ENCODE measurements at regions not wholly inside any gene's neighbourhood (a gene's known extent, or its start where the extent isn't known, plus 50 kb on each side); places are given as distances from the start of the nearest gene placed in this dataset.

DNA sequence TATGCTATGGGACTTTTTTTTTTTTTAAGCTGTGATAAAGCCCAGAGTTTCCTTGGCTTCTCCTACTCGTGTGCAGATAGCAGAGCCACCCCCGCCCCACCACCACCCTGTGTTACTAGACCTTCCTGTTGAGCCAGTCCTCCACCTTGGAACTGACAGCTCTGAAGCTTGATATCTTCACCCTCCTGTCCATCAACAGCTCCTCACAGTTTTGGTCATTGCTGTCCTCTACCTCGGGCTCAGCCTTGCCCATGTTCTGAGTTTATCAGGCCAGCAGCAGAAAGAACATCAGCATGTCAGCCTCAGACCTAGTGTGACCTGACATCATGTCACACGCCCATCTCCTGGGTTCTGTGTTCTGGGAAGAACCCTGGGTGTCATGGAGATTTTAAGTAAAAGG lies 167.1 kb upstream of the RAI14 start:
- DNase-seq (ENCODE audit: low read depth) = no peak
- H3K4me3 ChIP-seq (ENCODE audit: low read depth, low read length) = no peak overlapping the region
- TF ChIP-seq, protein P1, sequence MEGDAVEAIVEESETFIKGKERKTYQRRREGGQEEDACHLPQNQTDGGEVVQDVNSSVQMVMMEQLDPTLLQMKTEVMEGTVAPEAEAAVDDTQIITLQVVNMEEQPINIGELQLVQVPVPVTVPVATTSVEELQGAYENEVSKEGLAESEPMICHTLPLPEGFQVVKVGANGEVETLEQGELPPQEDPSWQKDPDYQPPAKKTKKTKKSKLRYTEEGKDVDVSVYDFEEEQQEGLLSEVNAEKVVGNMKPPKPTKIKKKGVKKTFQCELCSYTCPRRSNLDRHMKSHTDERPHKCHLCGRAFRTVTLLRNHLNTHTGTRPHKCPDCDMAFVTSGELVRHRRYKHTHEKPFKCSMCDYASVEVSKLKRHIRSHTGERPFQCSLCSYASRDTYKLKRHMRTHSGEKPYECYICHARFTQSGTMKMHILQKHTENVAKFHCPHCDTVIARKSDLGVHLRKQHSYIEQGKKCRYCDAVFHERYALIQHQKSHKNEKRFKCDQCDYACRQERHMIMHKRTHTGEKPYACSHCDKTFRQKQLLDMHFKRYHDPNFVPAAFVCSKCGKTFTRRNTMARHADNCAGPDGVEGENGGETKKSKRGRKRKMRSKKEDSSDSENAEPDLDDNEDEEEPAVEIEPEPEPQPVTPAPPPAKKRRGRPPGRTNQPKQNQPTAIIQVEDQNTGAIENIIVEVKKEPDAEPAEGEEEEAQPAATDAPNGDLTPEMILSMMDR (IDR thresholded peaks at IDR 0.05; ENCODE audit: low read depth, low read length, missing control alignments) = no peak

GRCh38 chr5:34490506-34491250 lies 165.4 kb upstream of the RAI14 start:
- TF ChIP-seq, protein P1 (IDR thresholded peaks at IDR 0.05; ENCODE audit: low read depth, low read length, missing control alignments) = no peak
- H3K4me3 ChIP-seq (ENCODE audit: low read depth, low read length) = no peak overlapping the region
- no peak for DNase-seq (ENCODE audit: low read depth)

DNA sequence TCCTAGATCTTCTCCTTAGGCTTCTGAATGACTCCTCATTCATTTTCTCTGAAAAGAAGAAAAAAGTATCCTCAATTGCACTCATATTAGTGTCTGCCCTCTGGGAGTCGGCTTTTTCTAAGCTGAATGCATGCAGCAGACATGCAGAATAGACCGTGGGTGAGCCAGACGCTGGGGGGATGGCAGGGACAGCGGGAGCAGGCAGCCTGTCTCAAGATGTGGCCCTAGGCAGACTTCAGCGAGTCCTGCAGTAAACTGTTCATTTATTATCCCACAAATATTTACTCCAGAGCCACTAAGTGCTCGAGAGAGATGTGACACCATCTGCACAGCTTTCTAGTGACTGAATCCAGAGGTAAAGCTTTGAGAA lies 164.9 kb upstream of the RAI14 start:
- no peak overlapping the region for H3K4me3 ChIP-seq (ENCODE audit: low read depth, low read length)
- no peak for DNase-seq (ENCODE audit: low read depth)
- TF ChIP-seq, protein P1 (IDR thresholded peaks at IDR 0.05; ENCODE audit: low read depth, low read length, missing control alignments) = no peak

DNA sequence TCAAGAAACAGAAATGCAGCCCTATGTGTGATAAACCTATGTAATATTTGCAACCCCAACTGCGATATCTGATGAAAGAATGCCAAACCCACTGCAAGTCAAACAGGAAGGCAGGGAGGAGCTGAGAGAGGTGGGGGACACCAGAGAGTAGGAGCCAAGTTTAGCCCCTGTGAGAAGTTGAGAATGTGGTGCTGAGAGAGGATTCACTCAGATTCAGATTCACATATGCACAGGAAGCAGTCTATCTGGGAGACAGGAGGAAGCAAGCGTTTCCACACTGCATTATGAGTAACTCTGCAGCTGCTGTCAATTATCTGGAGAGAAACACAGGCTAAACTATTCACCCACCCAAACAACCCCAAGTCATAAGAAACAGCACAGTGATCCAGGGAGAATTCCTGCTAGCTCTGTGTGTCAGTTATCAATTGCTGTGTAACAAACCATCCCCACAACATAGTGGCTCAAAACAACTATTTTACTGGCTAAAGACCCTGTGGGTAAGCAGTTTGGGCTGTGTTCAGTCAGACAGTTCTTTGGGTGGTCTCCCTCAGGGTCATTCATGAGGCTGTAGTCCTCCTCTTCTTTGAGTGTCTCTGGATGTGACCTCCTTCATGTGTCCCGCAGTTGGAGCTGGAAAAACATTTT lies 161.9 kb upstream of the RAI14 start:
- TF ChIP-seq, protein P1 (IDR thresholded peaks at IDR 0.05; ENCODE audit: low read depth, low read length, missing control alignments) = no peak
- no peak for DNase-seq (ENCODE audit: low read depth)
- no peak overlapping the region for H3K4me3 ChIP-seq (ENCODE audit: low read depth, low read length)

- no peak for DNase-seq (ENCODE audit: low read depth)
- TF ChIP-seq, protein P1 (IDR thresholded peaks at IDR 0.05; ENCODE audit: low read depth, low read length, missing control alignments) = no peak
- no peak overlapping the region for H3K4me3 ChIP-seq (ENCODE audit: low read depth, low read length)
Measured at GRCh38 chr5:34495178-34495577, 160.9 kb upstream of the RAI14 start.

DNA sequence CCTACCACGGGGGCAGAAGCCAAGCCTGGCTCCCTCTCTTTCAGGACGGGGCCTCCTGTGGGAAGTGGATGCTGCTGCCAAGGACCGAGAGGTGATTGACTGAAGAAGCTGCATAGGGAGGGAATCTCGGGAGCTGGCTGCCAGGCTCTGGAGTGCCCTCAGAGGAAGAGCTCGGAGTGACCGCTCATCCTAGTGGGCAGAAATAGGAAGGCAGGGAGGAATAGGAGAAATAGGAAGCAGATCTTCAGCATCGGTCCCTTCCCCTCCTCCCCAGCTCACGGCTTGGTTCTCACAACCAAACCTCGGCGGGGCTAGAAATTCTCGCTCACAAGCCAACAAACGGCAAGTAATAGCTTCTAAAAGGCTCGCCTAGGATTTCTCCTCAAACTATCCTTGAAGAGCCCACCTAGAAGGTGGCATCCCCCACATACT lies 159.9 kb upstream of the RAI14 start:
- H3K4me3 ChIP-seq (ENCODE audit: low read depth, low read length) = no peak overlapping the region
- no peak for DNase-seq (ENCODE audit: low read depth)
- TF ChIP-seq, protein P1 (IDR thresholded peaks at IDR 0.05; ENCODE audit: low read depth, low read length, missing control alignments) = no peak

Data from GM12864 (cell line).